ENCODE measurements at regions not wholly inside any gene's neighbourhood (a gene's known extent, or its start where the extent isn't known, plus 50 kb on each side); places are given as distances from the start of the nearest gene placed in this dataset.

GRCh38 chr5:2908086-2908485 is 156.6 kb upstream of the IRX2 start:
- no peak for TF ChIP-seq CTCF (IDR thresholded peaks at IDR 0.05)
- no peak for TF ChIP-seq EP300 (IDR thresholded peaks at IDR 0.05)

Measured in tibial nerve (tissue), 4 donors.